Brain pericyte (primary cell): ENCODE measurements at regions not wholly inside any gene's neighbourhood (a gene's known extent, or its start where the extent isn't known, plus 50 kb on each side); places are given as distances from the start of the nearest gene placed in this dataset.

Source experiments
- DNase-seq: peaks from one replicate; pipeline ENCODE4 v3.0.0-alpha.2; 2012; ENCODE audit warnings: low read depth, low spot score

DNA sequence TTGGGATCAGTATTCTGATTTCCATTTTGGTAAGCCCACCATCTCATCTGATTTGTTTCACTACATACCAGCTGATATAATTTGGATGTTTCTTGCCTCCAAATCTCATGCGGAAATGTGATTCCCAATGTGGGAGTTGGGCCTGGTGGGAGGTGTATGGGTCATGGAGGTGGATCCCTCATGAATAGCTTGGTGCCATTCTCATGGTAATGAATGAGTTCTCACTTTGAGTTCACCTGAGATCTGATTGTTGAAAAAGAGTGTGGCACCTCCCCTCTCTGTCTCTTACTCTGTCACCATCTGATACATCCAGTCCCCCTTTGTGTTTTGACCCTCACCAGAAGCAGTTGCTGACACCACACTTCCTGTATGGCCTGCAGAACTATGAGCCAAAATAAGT, 347.3 kb downstream of the ARL4A start:
- no peak for DNase-seq

DNA sequence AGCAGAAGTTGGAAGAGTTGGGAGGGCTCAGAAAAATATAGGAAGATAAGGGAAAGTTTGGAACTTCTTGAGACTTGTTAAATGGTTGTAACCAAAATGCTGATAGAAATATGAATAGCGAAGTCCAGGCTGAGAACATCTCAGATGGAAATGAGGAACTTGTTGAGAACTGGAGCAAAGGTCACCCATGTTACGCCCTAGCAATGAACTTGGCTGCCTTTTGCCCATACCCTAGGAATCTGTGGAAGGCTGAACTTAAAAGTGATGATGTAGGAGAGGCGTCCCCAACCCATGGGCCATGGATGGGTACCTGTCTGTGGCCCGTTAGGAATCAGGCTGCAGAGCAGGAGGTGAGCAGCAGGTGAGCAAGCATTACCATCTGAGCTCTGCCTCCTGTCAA, 347.8 kb downstream of the ARL4A start:
- no peak for DNase-seq

- no peak for DNase-seq
Measured at GRCh38 chr7:13036256-13036780, 348.9 kb downstream of the ARL4A start.

GRCh38 chr7:13037216-13037615, 349.8 kb downstream of the ARL4A start:
- no peak for DNase-seq

DNA sequence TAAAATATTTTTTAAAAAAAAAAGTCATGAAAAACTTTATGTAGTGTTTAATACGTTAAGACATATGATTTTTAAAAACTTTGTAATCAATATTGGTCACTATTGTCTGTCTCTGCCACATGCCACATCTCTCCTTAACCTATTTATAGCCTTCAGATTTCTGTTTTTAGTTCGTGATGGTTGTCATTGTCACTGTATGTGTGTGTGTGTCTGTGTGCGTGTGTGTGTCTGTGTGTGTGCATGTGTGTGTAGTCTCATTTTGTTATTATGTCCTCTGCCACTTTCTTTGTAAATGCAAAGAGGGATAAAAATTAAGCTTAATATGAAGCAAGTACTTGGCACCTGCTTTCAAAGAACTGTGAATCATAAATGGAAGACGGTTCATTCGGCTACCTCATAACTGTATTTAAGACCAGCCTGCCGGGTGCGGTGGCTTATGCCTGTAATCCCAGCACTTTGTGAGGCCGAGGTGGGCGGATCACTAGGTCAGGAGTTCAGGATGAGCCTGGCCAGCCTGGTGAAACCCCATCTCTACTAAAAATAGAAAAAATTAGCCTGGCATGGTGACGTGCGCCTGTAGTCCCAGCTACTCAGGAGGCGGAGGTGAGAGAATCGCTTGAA, 354.0 kb downstream of the ARL4A start:
- no peak for DNase-seq

- DNase-seq, result no peak
Measured at GRCh38 chr7:13042605-13043236, 355.3 kb downstream of the ARL4A start.

DNA sequence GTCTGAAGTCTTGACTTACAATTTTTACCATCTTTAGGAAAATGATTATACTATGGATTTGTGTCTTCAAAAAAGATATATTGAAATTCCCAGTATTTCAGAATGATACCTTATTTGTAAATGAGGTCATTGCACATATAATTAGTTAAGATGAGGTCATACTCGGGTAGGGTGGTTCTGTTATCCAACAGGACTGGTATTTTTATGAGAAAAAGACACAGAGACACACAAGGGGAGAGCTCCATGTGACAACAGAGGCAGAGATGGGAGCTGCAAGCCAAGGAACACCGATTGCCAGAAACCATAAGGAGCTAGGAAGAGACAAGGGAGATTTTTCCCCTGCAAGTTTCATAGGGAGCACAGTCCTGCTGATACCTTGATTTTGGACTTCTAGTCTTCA, 356.9 kb downstream of the ARL4A start:
- DNase-seq, result no peak

DNA sequence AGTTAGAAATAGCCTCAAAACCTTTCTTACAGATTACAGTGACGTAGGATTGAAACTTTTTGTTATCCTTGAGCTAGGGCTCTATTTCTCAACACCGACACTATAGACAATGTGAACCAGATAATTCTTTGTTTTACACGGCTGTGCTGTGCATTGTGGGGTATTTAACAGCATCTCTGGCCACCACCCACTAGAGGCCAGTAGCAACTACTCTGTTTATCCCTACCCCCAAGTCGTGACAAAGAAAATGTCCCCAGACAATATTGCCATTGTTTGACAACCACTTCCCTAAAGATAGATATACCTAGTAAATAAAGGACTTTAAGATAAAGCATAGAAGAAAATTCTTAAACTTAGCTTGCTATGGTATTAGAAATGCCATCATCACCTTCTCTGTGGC, 359.6 kb downstream of the ARL4A start:
- no peak for DNase-seq

GRCh38 chr7:13049946-13050345, 362.5 kb downstream of the ARL4A start:
- DNase-seq, result no peak

DNA sequence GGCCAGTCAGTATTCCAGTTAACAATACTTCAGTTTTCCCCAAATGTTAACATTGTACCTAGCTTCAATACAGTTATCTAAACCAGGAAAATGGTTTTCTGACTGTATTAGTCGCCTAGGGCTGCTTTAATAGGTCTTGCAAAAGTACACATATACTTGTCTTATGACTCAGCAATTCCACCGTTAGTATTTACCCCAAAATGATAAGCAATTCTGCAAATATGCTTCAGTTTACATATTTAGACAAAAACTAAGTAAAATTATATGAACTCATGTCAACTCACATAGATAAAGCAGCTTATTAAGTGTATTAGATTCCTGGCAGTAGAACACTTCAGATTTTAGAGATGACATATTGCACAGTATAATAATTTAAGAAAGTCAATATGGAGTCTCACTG, 363.3 kb downstream of the ARL4A start:
- DNase-seq, result no peak

GRCh38 chr7:13055732-13056368, 368.4 kb downstream of the ARL4A start:
- no peak for DNase-seq

GRCh38 chr7:13057462-13058200, 370.2 kb downstream of the ARL4A start:
- no peak for DNase-seq

GRCh38 chr7:13060173-13060572, 372.7 kb downstream of the ARL4A start:
- DNase-seq, result no peak

- no peak for DNase-seq
Measured at GRCh38 chr7:13061115-13061514, 373.7 kb downstream of the ARL4A start.

- no peak for DNase-seq
Measured at GRCh38 chr7:13062631-13063030, 375.2 kb downstream of the ARL4A start.

GRCh38 chr7:13067036-13067435, 379.6 kb downstream of the ARL4A start:
- DNase-seq, result no peak

GRCh38 chr7:13068032-13068431, 380.6 kb downstream of the ARL4A start:
- DNase-seq, result no peak

DNA sequence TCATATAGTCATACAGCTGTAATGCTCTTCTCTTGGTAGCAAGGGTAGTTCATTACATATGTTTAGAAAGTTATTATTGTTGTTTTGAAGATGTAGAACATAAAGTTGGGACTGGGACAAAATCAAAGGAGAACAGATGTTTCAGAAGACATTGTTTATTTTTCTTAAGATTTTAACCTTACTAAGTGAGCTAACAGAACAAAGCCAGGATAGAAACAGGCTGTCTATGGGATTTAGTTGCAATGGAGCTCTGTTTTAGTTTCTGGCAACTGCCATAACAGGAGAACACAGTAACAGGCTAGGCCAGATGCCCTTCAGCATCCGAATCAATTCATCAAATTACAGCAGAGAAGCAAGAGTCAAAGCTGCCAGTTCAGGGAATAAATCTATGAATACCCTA, 382.4 kb downstream of the ARL4A start:
- no peak for DNase-seq

- no peak for DNase-seq
Measured at GRCh38 chr7:13072014-13072413, 384.6 kb downstream of the ARL4A start.

- DNase-seq, result no peak
Measured at GRCh38 chr7:13077466-13077865, 390.0 kb downstream of the ARL4A start.

DNA sequence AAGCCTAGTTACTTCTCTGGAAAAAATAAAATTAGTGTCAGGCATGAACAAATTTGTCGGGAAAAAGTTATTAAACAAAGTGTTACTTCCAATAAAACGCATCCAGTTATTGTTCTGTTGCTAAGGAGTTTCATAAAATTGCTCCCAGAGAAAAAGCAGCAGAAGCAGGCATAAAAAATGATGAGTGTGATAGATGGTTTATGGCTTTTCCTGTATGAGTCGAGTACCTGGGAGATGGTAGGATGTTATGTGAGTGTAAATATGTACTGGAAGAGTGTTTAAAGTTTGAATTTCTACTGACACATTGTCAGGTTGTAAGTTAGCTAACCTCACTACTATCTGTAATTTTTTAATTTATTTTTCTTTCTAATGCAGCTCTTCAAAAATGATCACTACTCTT, 390.7 kb downstream of the ARL4A start:
- no peak for DNase-seq

DNA sequence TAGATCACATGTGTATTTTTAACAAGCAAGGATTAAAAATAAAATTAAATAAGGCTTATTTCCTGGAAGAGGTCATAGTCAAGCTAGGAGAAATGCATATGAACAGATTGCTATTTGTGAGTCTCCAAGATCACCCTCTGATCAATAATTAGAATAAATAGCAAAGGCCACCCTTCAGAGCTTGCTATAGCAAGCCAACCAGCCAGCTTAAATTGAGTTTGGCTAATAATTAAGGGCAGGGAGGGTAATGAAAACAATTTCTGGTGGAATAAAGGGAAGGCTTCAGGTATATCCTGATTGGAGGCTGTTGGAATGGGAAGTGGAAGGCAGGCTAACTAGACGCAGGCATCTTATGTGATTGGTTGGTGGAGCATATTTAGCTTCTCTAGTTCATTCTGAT, 403.5 kb downstream of the ARL4A start:
- no peak for DNase-seq
